OCI-LY3 (cell line): ENCODE measurements at regions not wholly inside any gene's neighbourhood (a gene's known extent, or its start where the extent isn't known, plus 50 kb on each side); places are given as distances from the start of the nearest gene placed in this dataset.

ENCODE experiments used
- CTCF ChIP-seq: fragments of 200-600, 300-600 bp; sonication (generic); IDR thresholded peaks from 2 replicates; pipeline ENCODE4 v1.5.1; 2014; ENCODE audit warnings: antibody characterized with exemption, low read length, low read depth
- EZH2phosphoT487 ChIP-seq: fragments of 200-600 bp; shearing (Covaris generic); IDR thresholded peaks from 2 replicates; pipeline ENCODE4 v1.6.1; 2018; ENCODE audit warnings: antibody characterized with exemption, mixed run types, low read depth

GRCh38 chr1:14443164-14443787 is 155.2 kb upstream of the KAZN start:
- TF ChIP-seq CTCF (no peak), EZH2phosphoT487 (no peak)
